Colon (tissue), 2 donors: ENCODE measurements at regions not wholly inside any gene's neighbourhood (a gene's known extent, or its start where the extent isn't known, plus 50 kb on each side); places are given as distances from the start of the nearest gene placed in this dataset.

Experiments used
- FAIRE-seq: peaks from 2 replicates; lab custom pipeline; 2012; peaks lifted over from hg19 to GRCh38; lab: Jason Lieb, UNC
- donor health status: control.
- donor health status: control.

DNA sequence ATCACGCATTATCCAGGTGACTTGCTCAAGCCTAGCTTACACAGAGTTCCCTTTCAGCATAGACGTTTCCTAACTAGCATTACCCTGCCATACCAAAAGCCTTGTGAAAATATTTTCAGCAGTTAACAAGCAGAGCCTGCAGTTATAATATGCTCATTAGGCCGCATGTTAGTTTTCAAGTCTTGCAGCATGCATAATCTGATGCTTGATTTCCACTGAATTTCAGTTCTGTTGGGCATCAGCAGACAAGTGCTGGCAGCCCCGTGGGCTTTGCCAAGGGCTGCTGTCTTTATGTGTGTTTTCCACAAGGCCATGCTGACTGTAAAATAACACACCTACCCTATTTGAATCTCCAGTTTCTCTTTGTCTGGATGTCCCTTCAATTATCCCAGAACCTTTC, 491.0 kb upstream of the WWC1 start:
- FAIRE-seq, result no peak

DNA sequence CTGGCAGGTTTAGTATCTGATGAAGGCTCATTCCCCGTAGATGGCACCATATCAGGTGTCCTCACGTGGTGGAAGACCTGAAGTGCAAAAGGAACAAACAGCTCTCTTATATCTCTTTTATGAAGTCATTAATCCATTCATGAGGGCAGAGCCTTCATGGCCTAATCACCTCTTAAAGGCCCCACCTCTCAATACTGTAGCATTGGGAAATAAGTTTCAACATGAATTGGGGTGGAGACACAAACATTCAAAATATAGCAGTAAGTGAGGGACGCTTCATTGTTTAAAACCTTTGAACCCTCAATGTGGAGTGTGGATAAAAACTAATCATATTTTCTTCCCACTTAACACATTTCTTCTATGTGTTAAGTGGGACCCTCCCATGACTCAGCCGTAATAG, 489.4 kb upstream of the WWC1 start:
- FAIRE-seq, result no peak

DNA sequence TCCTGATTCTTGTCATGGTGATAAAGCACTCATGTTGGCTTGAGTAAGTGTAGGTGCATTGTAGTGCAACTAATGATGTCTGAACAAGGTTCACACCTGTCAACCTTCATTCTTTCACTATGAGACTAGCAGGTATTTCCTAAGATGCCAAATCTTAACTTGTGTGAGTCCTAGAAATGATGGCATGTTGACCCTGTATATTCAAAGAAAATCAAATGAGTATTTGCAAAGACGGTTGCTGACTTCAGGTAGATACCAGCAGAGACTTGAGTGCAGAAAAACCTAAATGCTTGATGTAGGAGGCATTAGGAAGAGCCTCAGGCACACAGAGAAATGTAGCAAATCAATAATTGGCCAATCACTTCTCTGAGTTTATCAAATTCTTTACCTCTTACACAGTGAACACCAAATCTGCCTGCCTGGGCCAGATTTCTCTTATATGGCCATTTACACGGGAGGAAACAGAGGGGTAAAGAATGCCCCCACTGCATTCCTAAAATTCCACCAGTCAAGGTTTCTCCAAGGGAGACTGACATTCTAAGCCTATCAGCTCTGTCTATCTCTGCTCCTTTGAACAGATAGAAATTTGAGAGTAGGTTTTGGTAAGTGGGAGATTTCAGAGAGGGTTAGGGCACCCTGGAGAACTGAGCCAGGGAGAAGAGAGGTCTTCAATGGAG, 488.6 kb upstream of the WWC1 start:
- no peak for FAIRE-seq

DNA sequence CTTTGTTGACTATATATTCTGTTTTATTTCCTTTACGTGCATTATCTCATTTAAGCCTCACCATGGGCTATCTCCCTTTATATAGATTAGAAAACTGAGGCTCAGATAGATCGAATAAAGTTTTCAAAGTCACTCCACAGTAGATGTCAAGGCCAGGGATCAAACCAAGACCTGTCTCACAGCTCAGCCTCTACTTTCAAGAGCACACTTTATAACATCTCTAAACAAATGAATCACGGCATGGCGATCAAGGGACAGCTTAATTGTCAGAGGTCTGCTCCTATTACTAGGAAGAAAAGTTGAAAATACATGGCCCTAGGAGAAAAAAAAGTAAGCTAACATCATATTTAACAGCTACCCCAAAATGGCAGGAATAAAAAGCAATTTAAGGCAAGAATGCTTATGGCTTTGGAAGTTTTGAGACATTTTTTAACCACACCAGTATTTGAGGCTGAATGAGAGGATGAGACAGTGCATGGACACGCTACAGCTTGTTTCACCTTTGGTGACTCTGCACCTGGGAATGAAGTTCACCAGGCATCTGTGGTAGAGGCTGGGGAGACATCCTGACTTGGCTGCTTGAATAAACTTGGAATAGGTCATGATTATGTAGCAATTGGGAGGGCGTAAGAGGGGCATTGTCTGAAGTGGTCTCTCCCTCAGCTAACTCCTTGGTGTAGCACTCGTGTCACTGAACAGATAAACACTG, 486.8 kb upstream of the WWC1 start:
- no peak for FAIRE-seq

DNA sequence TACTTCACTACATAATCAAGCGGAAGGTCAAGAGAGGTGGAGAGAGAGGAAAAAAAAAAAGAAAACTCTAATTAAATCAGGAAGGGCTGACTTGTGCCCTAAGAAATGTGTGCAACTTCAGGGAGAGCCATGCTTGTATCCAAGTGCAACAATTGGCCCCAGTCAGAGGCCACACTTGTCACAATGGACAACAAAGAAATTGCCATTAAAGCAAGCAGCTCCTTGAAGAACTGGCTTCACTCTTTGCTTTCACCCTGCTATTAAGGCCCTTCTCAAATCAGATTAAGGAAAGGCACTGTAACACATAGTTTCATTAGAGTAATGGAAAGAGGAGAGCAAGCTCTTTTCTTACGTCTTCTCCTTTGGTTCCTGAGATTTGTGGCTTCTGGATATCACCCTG, 480.9 kb upstream of the WWC1 start:
- FAIRE-seq, result no peak

DNA sequence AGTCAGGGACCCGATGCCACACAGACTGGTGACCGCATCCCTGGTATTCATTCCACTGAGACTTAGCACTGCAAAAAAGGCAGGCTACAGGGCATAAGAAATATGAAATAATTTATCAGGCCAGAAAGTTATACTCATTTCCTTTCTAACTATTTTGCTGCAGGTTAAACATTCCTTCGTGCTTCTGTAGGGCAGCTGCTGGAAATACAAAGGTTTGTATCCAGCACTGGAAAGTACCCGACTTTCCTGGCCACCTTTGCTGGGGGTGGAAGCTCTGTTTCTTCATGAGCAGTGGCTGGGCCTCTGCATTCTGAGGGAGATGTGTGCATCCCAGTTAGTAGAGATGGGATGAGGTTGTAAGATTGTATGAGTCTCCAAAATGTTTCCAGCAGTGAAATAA, 478.6 kb upstream of the WWC1 start:
- no peak for FAIRE-seq

DNA sequence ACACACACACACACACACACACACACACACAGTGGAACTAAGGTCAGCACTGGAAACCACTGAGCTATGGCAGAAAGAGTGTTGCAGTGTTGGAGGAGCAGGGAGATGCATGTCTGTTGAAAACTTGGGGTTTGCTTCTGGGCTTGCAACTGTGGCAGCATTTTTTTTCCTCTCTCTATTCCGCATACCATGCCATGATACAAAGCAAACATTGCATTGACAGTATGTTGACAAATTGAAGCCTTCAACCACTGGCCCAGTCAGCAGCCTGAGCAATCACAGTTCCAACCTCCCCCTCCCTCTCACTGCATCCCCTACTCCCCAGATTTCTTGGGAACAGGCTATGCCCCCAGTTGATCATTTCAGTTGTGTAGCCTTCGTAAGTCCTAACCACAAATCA, 478.1 kb upstream of the WWC1 start:
- no peak for FAIRE-seq

DNA sequence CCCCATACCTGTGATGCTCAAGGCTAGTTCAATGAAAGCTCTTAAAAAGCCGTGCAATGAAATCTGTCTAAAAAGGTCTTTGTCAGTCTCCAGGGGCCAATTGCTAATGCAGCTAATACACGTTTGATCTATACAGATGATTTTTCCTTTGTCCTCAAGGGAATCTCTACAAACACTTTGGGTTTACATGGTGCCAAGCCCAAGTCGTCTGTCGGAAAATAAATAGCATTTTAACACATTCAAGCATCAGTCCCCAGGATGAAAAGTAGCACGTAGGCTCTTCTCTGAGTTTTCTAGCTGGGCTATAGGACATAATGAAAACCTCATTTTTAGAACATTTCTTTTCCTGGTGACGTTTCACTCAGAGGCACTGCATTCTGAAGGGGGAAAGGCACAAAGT, 477.4 kb upstream of the WWC1 start:
- FAIRE-seq, result no peak

DNA sequence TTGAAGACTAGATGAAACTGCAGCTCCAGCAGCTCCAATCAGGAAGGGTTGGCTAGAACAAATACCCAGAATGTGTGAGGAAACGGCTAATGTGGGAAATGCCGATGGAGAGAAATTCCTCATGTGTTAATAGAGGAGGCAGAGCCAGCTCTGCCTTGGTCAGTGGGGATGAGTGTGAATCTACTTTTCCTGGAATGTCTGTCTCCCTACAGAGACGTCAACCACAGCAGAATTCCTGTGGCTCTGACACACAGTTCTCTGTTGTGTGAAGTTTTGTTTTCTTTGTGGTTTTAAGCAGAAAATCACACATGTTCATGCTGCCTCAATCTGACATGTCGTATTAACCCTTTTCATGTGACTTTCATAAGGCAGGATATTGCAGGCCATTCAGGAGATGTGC, 476.6 kb upstream of the WWC1 start:
- no peak for FAIRE-seq

DNA sequence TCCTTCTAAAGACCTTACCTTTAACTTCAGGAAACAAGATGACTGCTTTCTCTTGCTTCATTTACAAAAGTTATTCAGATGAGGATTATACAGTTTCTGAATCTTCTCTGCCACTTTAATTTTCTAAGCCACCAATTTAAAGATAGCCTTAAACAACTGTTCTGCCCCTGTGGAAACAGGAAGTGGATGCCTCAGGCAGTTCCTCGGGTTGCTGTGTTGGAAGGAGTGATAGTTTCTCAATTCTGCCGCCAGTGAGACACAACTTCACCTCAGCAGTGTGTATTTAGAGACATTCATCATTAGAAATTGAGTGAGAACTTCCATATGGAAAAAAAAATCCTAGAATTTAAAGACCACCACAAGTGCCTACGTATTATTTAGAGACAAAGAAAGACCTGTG, 475.1 kb upstream of the WWC1 start:
- no peak for FAIRE-seq

DNA sequence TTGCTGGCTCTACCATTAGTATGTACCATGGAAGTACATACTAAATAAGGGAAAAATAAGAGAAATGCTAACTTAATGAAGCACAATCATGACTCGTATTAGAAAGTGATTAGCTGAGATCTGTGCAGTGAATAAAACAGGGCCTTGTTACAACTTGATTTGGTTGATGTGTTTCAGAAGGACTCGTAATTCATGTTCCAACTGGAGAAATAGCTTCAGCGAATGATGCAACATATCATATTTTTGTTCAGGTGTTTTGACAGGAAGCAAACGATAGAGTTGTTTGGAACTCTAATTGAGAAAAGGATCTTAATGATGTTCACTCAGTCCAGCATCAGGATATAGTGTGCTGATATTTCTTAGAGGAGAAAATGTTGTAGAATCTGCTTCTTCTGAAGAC, 474.6 kb upstream of the WWC1 start:
- FAIRE-seq, result no peak

DNA sequence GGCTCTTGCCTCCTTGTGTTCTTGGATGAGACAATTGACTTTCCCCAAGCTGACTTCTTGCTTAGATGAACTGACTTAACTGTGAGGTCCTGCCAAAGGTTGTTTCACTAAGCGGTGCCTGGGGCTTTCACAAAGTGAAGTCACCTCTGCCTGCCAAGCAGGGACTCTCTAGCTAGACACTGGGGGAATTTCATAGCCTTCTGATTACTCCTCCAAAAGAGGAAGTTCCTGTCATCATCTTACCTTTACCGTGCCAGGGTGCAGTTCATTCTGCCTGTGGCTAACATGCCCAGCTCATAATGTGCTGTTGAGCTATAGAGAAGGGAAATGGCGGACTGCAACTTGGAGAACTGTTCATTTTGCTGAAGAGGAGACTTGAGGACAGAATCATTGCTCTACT, 472.0 kb upstream of the WWC1 start:
- no peak for FAIRE-seq

DNA sequence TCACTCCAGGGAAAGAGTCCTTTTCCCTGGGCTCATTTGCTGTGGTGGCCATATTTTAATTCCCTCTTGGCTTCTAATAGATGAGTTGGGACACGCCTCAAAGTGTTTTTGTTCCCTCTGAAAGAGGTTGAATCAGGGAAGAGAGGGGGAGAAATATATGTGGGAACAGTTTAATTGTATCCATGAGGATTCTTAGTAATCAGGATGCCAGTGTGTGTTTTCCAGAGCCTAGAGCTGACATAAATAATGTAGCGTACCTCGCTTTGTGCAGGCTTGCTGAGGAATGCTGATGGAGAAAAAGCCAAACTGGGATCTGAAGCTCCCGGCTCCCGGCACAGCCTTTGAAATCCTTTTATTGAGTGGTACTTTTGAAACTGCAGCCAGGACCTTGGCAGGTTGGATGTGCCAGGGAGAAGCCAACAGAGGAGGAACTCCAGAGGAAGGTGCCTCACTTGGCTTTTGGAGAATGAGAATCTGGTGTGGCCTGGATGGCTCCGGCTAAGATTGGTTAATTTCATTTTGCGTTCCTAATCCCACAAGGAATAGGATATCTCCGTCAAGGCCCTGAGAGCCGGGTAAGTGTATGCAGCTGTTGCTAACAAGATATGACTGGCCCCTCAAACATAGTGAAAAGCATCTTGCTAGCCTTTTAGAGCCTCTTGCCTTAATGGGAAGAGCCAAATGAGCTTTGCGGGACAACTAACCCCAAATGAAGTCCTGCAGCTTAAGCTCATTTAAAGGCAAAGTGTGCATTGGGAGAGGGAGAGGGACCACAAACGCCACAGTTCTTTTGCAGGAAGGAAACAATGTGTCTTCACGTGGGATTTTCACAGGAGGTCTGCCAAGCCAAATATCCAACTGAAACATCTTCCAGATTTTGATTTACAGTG, 471.1 kb upstream of the WWC1 start:
- no peak for FAIRE-seq

DNA sequence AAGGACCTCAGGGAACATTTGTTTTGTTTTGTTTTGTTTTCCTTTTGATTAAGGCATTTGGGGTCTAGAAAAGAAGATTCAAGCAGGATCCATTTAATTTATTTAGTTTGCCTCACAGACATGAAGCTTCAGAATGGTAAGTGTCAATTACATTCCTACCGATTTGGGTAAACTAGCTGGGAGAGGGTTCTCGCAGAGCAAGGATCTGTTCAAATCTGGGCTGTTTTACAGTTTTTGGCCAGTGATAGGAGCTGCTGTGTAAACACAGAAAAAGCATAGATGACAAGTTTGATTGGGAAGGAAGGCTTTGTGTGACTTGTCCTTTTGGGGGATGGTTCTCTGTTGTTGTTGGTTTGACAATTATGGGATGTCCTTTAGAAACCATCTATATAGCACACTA, 470.3 kb upstream of the WWC1 start:
- no peak for FAIRE-seq

DNA sequence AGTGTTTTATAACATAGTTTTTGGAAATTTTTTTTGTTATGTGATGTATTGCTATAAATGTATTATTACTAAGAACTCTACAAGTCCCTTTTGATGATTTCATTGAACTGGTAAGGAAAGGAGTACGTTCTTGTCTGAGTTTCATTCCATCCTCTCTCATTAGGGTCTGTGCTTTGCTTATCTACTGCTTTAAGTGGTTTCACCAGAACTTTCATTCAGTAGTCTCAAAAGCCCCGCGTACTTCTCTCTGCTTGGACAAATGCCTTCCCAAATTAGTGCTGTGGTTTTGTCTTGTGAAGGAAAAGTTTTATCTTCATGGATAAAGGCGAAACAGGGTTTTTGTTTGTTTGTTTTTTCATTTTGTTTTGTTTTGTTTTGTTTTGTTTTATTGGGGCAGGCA, 469.8 kb upstream of the WWC1 start:
- FAIRE-seq, result no peak

DNA sequence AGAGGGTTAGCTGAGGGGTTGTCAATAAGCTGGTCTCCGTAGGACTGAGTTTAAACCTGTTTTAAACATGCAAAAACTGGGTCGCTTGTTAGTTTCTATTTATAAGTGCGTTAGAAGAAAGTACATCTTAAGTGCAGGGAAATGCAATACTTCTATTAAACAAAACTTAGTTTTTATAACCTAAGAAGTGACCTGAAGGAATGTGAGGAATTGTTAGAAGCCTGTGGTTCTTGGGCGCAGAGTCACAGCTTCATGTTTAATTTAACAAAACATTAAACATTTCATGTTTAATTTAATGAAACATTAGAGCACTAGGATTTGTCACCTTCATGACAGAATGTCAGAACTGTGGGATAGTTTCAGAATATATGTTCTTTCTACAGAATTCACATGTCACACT, 469.2 kb upstream of the WWC1 start:
- no peak for FAIRE-seq

DNA sequence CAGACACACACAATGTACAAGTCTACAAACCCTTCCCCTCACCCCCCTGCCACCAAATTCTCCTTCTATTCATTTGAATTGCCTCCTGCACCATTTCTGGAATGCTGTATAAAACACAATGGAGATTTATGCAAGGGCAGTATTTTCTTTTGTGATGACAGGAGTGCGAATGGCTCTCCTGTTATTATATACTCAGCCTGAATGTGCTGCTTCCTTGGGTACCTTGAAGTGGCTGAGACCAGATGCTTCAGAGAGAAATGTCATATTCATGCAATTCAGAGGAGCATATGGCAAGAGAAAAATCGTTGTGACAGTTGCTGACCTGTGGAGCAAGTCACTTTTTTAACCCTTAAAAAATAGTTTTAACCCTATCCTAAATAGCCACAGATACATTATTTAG, 468.0 kb upstream of the WWC1 start:
- FAIRE-seq, result no peak

DNA sequence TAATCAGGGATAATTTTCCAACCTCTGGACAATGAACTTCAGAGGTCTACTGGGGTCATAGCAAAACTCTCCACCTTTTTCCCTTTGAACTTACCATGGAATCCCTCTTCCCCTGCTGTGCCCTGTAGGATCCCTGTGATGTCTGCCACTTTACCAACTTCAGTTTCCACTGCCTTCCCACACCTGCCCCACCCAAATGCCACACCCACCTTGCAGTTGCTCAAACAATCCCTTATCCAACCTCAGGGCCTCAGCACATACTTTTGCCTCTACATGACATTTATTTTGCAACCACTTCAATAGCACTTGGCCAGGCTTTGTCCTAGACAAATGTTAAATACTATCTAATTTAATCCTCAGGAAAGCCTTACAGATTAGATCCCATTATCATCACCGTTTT, 463.7 kb upstream of the WWC1 start:
- FAIRE-seq, result no peak

DNA sequence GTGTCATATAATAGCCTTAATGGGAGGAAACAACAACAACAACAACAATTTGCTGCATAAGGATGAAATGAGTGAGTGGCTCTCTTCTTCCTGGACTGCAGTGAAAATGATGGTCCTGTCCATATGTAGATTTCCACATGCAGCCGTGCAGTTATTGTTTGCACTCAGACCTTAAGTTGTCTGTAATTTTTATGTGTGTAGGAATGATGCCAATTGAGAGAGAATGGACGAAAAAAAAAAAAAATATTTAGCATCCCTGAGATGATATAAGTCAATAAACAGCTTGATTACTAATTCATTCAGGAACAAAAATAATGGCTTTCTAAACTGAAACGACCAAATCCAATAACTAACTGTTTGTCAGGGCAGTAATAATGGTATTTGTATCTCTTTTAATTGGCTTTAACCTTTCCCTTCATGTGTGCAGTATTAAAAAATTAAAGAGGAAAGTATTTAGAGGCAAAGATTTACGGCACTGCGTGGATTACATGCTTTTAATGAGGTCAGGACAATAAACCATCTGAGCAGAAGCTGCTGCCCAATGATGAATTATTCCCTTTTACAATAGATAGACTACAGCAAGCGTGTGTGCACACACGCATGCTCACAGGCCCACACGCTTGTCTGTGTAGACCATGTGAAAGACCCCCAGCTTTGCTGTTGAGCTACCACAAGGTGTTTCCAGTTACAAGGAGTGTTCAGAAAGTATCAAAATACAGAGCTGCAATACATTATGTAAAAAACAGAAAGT, 459.5 kb upstream of the WWC1 start:
- no peak for FAIRE-seq

DNA sequence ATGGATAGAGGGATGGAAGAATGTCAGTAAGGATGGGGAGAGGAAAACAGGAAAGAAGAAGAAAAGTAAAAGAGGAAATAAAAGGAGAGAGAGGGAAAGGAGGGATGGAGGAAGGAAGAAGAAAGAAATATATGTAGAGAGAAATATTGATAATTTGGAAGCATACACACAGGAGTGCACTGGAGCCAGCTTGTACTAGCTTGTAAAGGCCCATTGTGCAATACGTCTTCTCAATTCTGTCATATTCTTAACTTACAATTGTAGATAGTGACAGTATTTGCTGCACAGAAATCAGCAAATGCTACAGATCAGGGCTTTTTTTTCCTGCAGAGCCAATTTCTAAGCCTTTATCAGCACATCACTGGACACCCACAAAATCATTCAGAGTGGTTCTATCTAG, 458.8 kb upstream of the WWC1 start:
- no peak for FAIRE-seq

DNA sequence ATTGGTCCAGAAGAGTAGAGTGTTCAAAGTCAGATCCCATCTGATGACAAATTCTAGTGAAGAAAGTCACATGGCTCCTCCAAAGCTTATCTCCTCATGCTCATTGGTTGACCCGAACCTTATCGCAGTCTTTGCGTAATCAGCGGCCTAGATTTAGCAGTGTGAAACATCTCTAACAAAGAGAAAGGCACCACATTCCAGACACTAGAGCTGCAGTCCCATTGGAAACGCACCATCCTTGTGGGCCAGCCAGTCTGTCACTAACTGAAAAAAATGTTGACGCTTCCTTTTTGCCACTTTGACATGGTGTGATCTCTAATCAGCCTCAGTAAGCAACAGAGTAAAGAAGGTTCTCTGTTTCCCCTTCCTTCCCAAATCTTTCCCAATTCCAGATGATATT, 458.0 kb upstream of the WWC1 start:
- FAIRE-seq, result no peak

DNA sequence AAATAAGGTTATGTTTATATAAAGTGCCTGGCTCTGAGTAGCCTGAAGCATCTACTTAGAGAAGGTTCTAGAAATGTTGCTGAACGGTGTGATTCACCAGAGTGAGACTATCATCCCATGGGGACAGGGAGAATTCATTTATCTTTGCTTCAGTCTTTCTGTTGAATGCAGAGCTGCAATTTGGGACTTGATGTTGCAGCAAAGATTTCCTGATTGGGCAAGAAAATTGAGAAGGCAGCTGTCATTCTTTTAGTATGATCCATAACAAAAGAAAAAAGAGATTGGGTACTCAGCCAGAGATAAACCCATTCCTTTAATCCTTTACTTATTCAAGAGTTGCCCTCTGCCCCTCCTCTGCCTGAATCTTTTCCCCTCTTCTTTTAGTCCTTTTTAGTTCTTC, 456.3 kb upstream of the WWC1 start:
- FAIRE-seq, result no peak

DNA sequence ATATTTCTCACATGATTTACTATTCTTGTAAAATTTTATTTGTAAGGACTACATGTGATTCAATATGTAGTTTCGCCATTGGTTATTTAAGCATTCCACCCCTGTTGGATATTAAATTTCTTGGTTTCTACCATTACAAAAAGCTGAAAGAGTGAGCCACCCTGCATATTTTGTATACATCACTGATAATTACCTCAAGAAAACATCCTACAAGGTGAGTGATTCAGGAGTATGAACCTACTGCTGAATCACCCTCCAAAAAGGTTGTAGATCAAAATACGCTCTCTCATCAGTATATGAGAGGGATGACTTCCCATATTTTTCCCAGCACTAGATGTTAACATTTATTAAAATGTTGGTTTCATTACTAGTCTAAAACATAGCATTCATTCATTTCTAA, 454.3 kb upstream of the WWC1 start:
- no peak for FAIRE-seq
